ENCODE measurements at regions not wholly inside any gene's neighbourhood (a gene's known extent, or its start where the extent isn't known, plus 50 kb on each side); places are given as distances from the start of the nearest gene placed in this dataset.

DNA sequence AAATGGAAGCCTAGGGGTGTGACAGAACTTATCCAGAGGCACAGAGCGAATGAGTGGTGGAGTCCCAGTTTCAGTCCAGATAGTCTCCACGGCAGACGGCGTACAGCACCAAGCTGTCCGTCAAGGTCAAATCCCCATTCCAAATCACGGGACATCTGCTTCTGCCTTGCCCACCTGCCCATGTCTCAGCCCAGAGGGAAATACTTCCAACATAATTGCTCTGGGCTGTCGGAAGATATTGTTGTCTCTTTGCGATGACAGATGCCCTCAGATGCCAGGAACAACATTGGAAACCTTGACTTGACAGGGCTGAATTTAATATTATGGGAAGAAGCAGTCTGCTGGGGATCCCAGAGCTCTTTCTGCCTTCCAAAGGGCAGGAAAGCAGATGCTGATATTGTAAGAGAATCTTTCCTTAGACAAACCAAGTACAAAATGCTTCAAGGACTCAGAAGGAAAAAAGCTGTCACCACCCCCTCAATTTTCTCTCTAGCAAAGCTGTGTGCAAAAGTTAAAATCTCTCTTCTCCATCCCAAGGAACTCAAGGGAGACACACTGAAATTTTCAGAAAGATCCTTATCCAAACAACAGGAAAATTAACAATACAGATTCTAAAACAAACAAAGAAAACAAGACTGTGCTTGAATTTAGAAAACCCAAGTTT is 364.0 kb downstream of the LRATD1 start:
- H3K9me3 Mint-ChIP-seq, result peaks cover 0 to 10% (median 3%) of the 10 kb centered on the region in 7 donors
- Histone ChIP-seq H3K4me1 (ENCODE audit: control insufficient read depth in 1 of 2, insufficient read depth in 2 of 2, low read length in 2 of 2) (no peaks in the 10 kb centered on the region), H3K36me3 (replicated peaks in 1 of 2; ENCODE audit: control insufficient read depth in 1 of 2, insufficient read depth in 2 of 2, low read length in 2 of 2) (no peaks in the 10 kb centered on the region), H3K4me2 (replicated peaks; ENCODE audit: extremely low read depth, low read length, poor library complexity, severe bottlenecking) (no peak overlapping the region), H4K20me1 (ENCODE audit: insufficient read depth, low read length) (no peaks in the 10 kb centered on the region), H2AFZ (ENCODE audit: insufficient read depth, low read depth, low read length, poor library complexity, severe bottlenecking) (no peak overlapping the region), H3K9me3 (replicated peaks in 1 of 2; ENCODE audit: control insufficient read depth in 1 of 2, insufficient read depth in 1 of 2, low read length in 2 of 2) (no peaks in the 10 kb centered on the region), H3K27me3 (ENCODE audit: control insufficient read depth in 2 of 2, insufficient read depth in 2 of 2, low read length in 2 of 2) (no peaks in the 10 kb centered on the region), H3K27ac (ENCODE audit: low read depth in 1 of 2, low read length in 2 of 2) (no peak overlapping the region), H3K79me2 (ENCODE audit: insufficient read depth, low read length) (no peaks in the 10 kb centered on the region), H3K9ac (ENCODE audit: insufficient read depth, low read length, poor library complexity, severe bottlenecking) (no peak overlapping the region), H3K4me3 (replicated peaks in 1 of 3; ENCODE audit: low read depth in 2 of 3, low read length in 3 of 3) (no peak overlapping the region)
- no peaks in the 10 kb centered on the region for H3K4me1 Mint-ChIP-seq
- H3K36me3 Mint-ChIP-seq, result no peaks in the 10 kb centered on the region
- WGBS (ENCODE audit: insufficient coverage), result 92% methylated on average over 6 of the region's 8 CpGs
- no peak overlapping the region for H3K27ac Mint-ChIP-seq
- peaks cover 0 to 4% (median 1%) of the 10 kb centered on the region in 3 donors for H3K27me3 Mint-ChIP-seq (ENCODE audit: low read depth in 3 of 3)
- TF ChIP-seq, protein P1, sequence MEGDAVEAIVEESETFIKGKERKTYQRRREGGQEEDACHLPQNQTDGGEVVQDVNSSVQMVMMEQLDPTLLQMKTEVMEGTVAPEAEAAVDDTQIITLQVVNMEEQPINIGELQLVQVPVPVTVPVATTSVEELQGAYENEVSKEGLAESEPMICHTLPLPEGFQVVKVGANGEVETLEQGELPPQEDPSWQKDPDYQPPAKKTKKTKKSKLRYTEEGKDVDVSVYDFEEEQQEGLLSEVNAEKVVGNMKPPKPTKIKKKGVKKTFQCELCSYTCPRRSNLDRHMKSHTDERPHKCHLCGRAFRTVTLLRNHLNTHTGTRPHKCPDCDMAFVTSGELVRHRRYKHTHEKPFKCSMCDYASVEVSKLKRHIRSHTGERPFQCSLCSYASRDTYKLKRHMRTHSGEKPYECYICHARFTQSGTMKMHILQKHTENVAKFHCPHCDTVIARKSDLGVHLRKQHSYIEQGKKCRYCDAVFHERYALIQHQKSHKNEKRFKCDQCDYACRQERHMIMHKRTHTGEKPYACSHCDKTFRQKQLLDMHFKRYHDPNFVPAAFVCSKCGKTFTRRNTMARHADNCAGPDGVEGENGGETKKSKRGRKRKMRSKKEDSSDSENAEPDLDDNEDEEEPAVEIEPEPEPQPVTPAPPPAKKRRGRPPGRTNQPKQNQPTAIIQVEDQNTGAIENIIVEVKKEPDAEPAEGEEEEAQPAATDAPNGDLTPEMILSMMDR (IDR thresholded peaks at IDR 0.05), result no peak
- intact Hi-C loops (cut with micrococcal nuclease), result no loop called here
- DNase-seq, result no peak
- no peak overlapping the region for H3K4me3 Mint-ChIP-seq

DNA sequence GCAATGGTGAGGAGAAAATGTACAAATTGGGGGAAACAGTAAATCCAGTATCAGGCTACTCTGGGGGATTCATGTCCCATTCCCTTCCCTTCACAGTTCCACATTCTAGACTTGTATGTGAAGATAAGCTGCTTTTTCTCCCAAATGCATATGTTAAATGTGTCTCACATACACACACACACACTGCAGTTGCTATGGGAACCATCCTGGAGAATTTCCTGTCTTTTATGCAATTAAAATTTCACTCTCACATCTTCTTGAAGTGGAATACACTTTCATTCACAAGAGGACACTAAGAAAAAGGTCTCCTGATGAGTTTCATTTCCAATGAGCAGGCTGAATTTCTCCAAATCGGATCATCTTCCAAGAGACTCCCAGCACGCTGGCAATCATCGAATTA is 366.0 kb downstream of the LRATD1 start:
- Histone ChIP-seq H3K27ac (ENCODE audit: low read depth in 1 of 2, low read length in 2 of 2) (no peak overlapping the region), H3K9me3 (replicated peaks in 1 of 2; ENCODE audit: control insufficient read depth in 1 of 2, insufficient read depth in 1 of 2, low read length in 2 of 2) (no peaks in the 10 kb centered on the region), H2AFZ (ENCODE audit: insufficient read depth, low read depth, low read length, poor library complexity, severe bottlenecking) (no peak overlapping the region), H3K27me3 (ENCODE audit: control insufficient read depth in 2 of 2, insufficient read depth in 2 of 2, low read length in 2 of 2) (no peaks in the 10 kb centered on the region), H4K20me1 (ENCODE audit: insufficient read depth, low read length) (no peaks in the 10 kb centered on the region), H3K4me2 (replicated peaks; ENCODE audit: extremely low read depth, low read length, poor library complexity, severe bottlenecking) (no peak overlapping the region), H3K36me3 (replicated peaks in 1 of 2; ENCODE audit: control insufficient read depth in 1 of 2, insufficient read depth in 2 of 2, low read length in 2 of 2) (no peaks in the 10 kb centered on the region), H3K79me2 (ENCODE audit: insufficient read depth, low read length) (no peaks in the 10 kb centered on the region), H3K9ac (ENCODE audit: insufficient read depth, low read length, poor library complexity, severe bottlenecking) (no peak overlapping the region), H3K4me1 (ENCODE audit: control insufficient read depth in 1 of 2, insufficient read depth in 2 of 2, low read length in 2 of 2) (no peaks in the 10 kb centered on the region), H3K4me3 (replicated peaks in 1 of 3; ENCODE audit: low read depth in 2 of 3, low read length in 3 of 3) (no peak overlapping the region)
- no peak for DNase-seq
- no peak overlapping the region for H3K4me3 Mint-ChIP-seq
- H3K4me1 Mint-ChIP-seq, result no peaks in the 10 kb centered on the region
- no peaks in the 10 kb centered on the region for H3K36me3 Mint-ChIP-seq
- H3K27me3 Mint-ChIP-seq (ENCODE audit: low read depth in 3 of 3), result peaks cover 0 to 4% (median 1%) of the 10 kb centered on the region in 3 donors
- TF ChIP-seq, protein P1 (IDR thresholded peaks at IDR 0.05), result no peak
- intact Hi-C loops (cut with micrococcal nuclease), result no loop called here
- peaks cover 0 to 10% (median 3%) of the 10 kb centered on the region in 7 donors for H3K9me3 Mint-ChIP-seq
- no peak overlapping the region for H3K27ac Mint-ChIP-seq
- 100% methylated on average over 1 of the region's 3 CpGs for WGBS (ENCODE audit: insufficient coverage)
